ENCODE measurements at regions not wholly inside any gene's neighbourhood (a gene's known extent, or its start where the extent isn't known, plus 50 kb on each side); places are given as distances from the start of the nearest gene placed in this dataset.

GRCh38 chr3:102605153-102605552, 170.3 kb downstream of the ZPLD1 start:
- TF ChIP-seq CTCF (IDR thresholded peaks at IDR 0.05) (no peak), POLR2AphosphoS5 (IDR thresholded peaks at IDR 0.05; ENCODE audit: low read depth, low read length) (no peak)
